ENCODE measurements at regions not wholly inside any gene's neighbourhood (a gene's known extent, or its start where the extent isn't known, plus 50 kb on each side); places are given as distances from the start of the nearest gene placed in this dataset.

GRCh38 chr10:107474650-107475049, 310.1 kb upstream of the SORCS1 start:
- no peak for DNase-seq

GRCh38 chr10:107473225-107473624, 308.7 kb upstream of the SORCS1 start:
- DNase-seq: no peak

- no peak for DNase-seq
Measured at GRCh38 chr10:107471911-107472310, 307.4 kb upstream of the SORCS1 start.

- no peak for DNase-seq
Measured at GRCh38 chr10:107453561-107453960, 289.1 kb upstream of the SORCS1 start.

GRCh38 chr10:107451047-107451446, 286.5 kb upstream of the SORCS1 start:
- DNase-seq: no peak

GRCh38 chr10:107450056-107450455, 285.6 kb upstream of the SORCS1 start:
- DNase-seq: no peak

GRCh38 chr10:107444443-107444842, 279.9 kb upstream of the SORCS1 start:
- DNase-seq: no peak

GRCh38 chr10:107443813-107444212, 279.3 kb upstream of the SORCS1 start:
- no peak for DNase-seq

- DNase-seq: no peak
Measured at GRCh38 chr10:107443326-107443725, 278.8 kb upstream of the SORCS1 start.

GRCh38 chr10:107442035-107442505, 277.6 kb upstream of the SORCS1 start:
- DNase-seq: no peak

- no peak for DNase-seq
Measured at GRCh38 chr10:107440741-107441140, 276.2 kb upstream of the SORCS1 start.

GRCh38 chr10:107437921-107438320, 273.4 kb upstream of the SORCS1 start:
- no peak for DNase-seq

GRCh38 chr10:107436568-107436967, 272.1 kb upstream of the SORCS1 start:
- DNase-seq: no peak

GRCh38 chr10:107434854-107435253, 270.3 kb upstream of the SORCS1 start:
- DNase-seq: no peak

- DNase-seq: no peak
Measured at GRCh38 chr10:107434201-107434600, 269.7 kb upstream of the SORCS1 start.

GRCh38 chr10:107433605-107434004, 269.1 kb upstream of the SORCS1 start:
- DNase-seq: no peak

GRCh38 chr10:107430446-107430845, 265.9 kb upstream of the SORCS1 start:
- no peak for DNase-seq

GRCh38 chr10:107427016-107427415, 262.5 kb upstream of the SORCS1 start:
- DNase-seq: no peak

GRCh38 chr10:107425931-107426553, 261.5 kb upstream of the SORCS1 start:
- DNase-seq: no peak

GRCh38 chr10:107424628-107425027, 260.1 kb upstream of the SORCS1 start:
- no peak for DNase-seq

GRCh38 chr10:107423903-107424302, 259.4 kb upstream of the SORCS1 start:
- no peak for DNase-seq

GRCh38 chr10:107422681-107423080, 258.2 kb upstream of the SORCS1 start:
- no peak for DNase-seq

- DNase-seq: no peak
Measured at GRCh38 chr10:107420196-107420595, 255.7 kb upstream of the SORCS1 start.

GRCh38 chr10:107418085-107418806, 253.7 kb upstream of the SORCS1 start:
- no peak for DNase-seq

- no peak for DNase-seq
Measured at GRCh38 chr10:107417446-107417845, 252.9 kb upstream of the SORCS1 start.

Data from cerebellar nuclear complex (tissue), 1 donor.